ENCODE measurements at regions not wholly inside any gene's neighbourhood (a gene's known extent, or its start where the extent isn't known, plus 50 kb on each side); places are given as distances from the start of the nearest gene placed in this dataset.

DNA sequence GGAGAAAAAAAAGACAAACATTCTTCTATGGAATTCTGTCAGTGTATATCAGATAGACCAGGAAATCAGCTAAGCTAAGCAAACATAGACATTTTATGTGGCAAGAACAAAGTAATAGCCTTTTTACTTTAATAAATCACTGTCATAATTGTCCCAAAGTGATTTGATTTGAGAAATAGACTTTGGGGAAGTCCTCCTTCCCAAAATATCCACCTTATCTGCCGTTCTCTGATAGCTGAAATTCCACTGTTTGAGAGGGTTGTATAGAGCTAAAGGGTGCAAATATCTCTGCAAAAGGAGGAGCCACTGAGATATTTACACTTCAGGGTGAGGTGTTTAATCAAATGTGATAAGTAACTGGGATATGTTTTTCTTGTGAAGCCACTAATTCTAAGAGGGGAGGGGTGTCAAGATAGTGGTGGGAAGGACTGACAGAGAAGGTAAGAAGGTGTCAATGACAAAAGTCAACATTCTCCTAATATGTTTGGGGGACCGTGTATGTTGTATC, 544.4 kb upstream of the JAG1 start:
- DNase-seq (ENCODE audit: low spot score) (no peak), ATAC-seq (ENCODE audit: low FRiP score) (no peak)
- TF ChIP-seq CTCF (IDR thresholded peaks at IDR 0.05), result no peak

- DNase-seq (ENCODE audit: low spot score), result no peak
- no peak for ATAC-seq (ENCODE audit: low FRiP score)
- no peak for TF ChIP-seq CTCF (IDR thresholded peaks at IDR 0.05)
Observed at GRCh38 chr20:11219192-11219591, 545.4 kb upstream of the JAG1 start.

DNA sequence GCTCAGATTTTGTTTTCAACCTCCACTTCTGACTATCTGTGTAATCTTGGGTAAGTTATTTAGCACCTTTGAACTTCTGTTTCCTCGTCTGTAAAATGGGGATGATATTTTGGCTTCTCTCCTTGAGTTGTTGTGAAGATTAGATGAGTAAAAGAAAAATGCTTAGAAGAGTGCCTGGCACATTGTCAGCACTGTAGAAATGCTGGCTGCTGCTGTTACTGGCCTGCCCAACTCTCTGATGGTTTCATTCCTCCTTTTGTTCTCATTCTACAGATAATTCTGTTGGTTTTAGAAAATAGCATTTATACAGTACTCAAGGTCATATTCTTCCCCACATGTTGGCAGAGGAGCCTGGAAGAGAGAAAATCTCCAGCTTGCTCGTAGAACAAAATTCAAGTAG, 547.2 kb upstream of the JAG1 start:
- TF ChIP-seq CTCF (IDR thresholded peaks at IDR 0.05), result no peak
- DNase-seq (ENCODE audit: low spot score) (no peak), ATAC-seq (ENCODE audit: low FRiP score) (no peak)

DNA sequence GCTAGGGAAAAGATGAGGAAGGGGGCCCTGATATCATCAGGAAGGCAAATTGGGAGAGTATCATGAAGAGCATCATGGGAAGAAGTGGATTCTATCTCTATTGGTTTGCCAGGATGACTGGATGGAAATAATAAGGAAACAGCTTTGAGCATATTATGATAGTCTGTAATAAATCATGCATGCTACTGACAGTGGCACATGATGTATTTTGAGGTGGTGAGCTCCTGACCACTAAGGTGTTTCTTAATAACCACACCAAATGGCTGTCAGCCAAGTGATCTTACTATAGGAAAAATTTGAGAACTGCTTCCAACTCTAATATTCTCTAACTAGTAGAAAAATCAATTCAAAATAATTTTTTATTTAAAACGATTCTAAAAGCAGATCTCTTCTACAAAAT, 548.4 kb upstream of the JAG1 start:
- DNase-seq (ENCODE audit: low spot score) (no peak), ATAC-seq (ENCODE audit: low FRiP score) (no peak)
- TF ChIP-seq CTCF (IDR thresholded peaks at IDR 0.05), result no peak

DNA sequence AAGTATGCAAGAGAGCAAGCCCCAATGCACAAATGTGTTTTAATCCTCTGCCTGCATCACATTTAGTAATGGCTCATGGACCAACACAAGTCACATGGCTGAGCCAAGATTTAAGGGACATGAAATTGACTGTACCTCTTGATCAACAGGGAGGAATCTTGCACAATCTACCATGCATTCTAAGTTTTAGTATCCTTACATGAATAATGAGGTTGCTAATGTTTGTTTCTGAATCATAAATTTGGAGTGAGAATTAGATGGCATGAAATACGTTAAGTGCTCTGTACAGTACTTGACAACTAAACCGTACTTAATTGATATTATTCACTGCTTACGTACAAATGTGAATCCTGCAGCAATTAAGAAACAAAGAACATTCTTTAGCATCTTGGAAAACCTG, 553.8 kb upstream of the JAG1 start:
- TF ChIP-seq CTCF (IDR thresholded peaks at IDR 0.05), result no peak
- no peak for ATAC-seq (ENCODE audit: low FRiP score)
- no peak for DNase-seq (ENCODE audit: low spot score)

GRCh38 chr20:11229772-11230171, 556.0 kb upstream of the JAG1 start:
- no peak for TF ChIP-seq CTCF (IDR thresholded peaks at IDR 0.05)
- ATAC-seq (ENCODE audit: low FRiP score), result peak; percentile 68
- no peak for DNase-seq (ENCODE audit: low spot score)

DNA sequence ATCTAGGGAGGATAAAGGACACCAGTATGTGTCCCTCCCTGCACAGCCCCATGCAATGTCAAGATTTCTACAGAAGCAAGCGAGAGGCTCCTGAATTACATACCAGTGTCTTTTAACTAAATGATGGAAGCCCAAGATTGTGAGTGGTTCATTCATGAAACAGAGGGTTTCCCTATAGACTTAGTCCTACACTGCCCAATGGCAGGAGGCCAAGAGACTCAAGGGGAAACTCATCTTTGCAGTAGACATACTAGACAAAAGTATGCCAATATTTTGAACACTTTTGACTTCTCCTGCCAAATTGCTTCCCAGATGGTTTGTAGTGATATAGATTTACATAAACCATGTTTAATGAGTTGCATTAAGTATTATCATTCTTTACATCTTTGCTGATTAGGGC, 557.2 kb upstream of the JAG1 start:
- ATAC-seq (ENCODE audit: low FRiP score) (no peak), DNase-seq (ENCODE audit: low spot score) (no peak)
- TF ChIP-seq CTCF (IDR thresholded peaks at IDR 0.05), result no peak

Data from omental fat pad (tissue), 3 donors.